22Rv1 (cell line): ENCODE measurements at regions not wholly inside any gene's neighbourhood (a gene's known extent, or its start where the extent isn't known, plus 50 kb on each side); places are given as distances from the start of the nearest gene placed in this dataset.

ENCODE experiments used
- ZFX ChIP-seq: fragments of 450-650 bp; IDR thresholded peaks from 2 replicates; pipeline ENCODE4 v1.6.1; 2017; ENCODE audit warnings: antibody characterized with exemption, borderline replicate concordance
- TF ChIP-seq, protein P1 (sequence below): fragments of 450-650 bp; IDR thresholded peaks from 2 replicates; pipeline ENCODE4 v1.5.1; 2017; ENCODE audit warnings: mild to moderate bottlenecking

DNA sequence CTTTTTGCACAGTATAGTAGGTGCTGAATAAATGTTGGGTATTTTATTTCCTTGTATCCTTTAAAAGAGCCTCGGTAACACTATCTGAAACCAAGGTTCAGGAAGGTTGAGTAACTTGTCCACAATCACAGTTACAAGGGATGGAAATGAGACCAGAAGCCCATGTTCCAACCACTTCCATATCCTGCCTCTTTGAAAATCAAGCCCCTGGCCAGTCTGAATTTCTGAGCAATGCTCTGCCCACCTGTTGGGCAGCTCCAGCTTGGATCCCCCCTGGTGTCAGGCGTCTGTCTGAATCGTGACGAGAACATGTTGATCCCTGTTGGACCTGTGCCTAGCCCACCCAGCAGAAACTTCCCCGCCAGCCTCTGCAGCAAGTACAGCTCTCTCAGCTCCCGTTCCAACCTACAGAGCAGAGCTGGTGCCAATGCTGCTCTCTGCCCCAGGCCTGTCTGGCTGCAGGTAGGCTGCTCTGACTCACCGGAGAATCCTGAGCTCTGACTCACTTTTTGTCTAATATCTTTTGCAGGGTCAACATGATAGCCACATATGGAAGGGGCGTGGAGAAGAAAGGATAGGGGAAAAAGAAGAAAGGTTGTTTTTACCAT is 595.5 kb downstream of the INHBA start:
- TF ChIP-seq, protein P1, sequence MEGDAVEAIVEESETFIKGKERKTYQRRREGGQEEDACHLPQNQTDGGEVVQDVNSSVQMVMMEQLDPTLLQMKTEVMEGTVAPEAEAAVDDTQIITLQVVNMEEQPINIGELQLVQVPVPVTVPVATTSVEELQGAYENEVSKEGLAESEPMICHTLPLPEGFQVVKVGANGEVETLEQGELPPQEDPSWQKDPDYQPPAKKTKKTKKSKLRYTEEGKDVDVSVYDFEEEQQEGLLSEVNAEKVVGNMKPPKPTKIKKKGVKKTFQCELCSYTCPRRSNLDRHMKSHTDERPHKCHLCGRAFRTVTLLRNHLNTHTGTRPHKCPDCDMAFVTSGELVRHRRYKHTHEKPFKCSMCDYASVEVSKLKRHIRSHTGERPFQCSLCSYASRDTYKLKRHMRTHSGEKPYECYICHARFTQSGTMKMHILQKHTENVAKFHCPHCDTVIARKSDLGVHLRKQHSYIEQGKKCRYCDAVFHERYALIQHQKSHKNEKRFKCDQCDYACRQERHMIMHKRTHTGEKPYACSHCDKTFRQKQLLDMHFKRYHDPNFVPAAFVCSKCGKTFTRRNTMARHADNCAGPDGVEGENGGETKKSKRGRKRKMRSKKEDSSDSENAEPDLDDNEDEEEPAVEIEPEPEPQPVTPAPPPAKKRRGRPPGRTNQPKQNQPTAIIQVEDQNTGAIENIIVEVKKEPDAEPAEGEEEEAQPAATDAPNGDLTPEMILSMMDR, result no peak
- no peak for TF ChIP-seq ZFX
